PC-3 (cell line): ENCODE measurements at regions not wholly inside any gene's neighbourhood (a gene's known extent, or its start where the extent isn't known, plus 50 kb on each side); places are given as distances from the start of the nearest gene placed in this dataset.

Source experiments
- ATAC-seq: fragments of 200-7000 bp; cut with Tn5 transposase; 2 replicates; pipeline ENCODE4 v1.9.1; 2020; ENCODE audit warnings: mild to moderate bottlenecking, moderate library complexity
- BruUV-seq: library from RNA; stranded (reverse); fragments of 400-500 nt; replicated peaks from 2 replicates; lab custom pipeline; 2021; lab: Mats Ljungman, UMichigan
- CTCF ChIA-PET: fragments of 300-600 bp; sonication (Branson Sonifier 250); formaldehyde crosslinking; loops from one replicate; lab custom pipeline; 2022; ENCODE audit warnings: antibody characterized with exemption; lab: Charles Lee
- POLR2A ChIA-PET: fragments of 300-600 bp; sonication (Branson Sonifier 250); formaldehyde crosslinking; loops from one replicate; lab custom pipeline; 2022; ENCODE audit warnings: antibody characterized with exemption; ENCODE audit not compliant: unreplicated experiment; lab: Charles Lee
- DNase-seq: peaks from one replicate; pipeline ENCODE4 v3.0.0-alpha.2; 2015
- H2AFZ ChIP-seq: fragments of 300-600 bp; sonication (generic); 2 replicates; pipeline ENCODE4 v1.6.0; 2016; ENCODE audit warnings: antibody characterized with exemption, low read length
- H3F3A ChIP-seq: fragments of 300-600 bp; sonication (generic); one replicate; pipeline ENCODE4 v1.6.0; 2017; ENCODE audit warnings: antibody characterized with exemption, low read length, control low read depth, mild to moderate bottlenecking; ENCODE audit not compliant: unreplicated experiment
- H3K27ac ChIP-seq: fragments of 300-600 bp; sonication (generic); 2 replicates; pipeline ENCODE4 v1.5.1; 2016; ENCODE audit warnings: mild to moderate bottlenecking, low read length
- H3K27me3 ChIP-seq: fragments of 300-600 bp; sonication (generic); 2 replicates; pipeline ENCODE4 v1.6.1; 2016; ENCODE audit warnings: low read length, mixed read lengths
- H3K36me3 ChIP-seq: fragments of 300-600 bp; sonication (generic); 2 replicates; pipeline ENCODE4 v1.6.1; 2016; ENCODE audit warnings: low read depth, mixed run types, low read length, mixed read lengths
- H3K4me1 ChIP-seq: fragments of 300-600 bp; sonication (generic); 2 replicates; pipeline ENCODE4 v1.5.1; 2016; ENCODE audit warnings: low read length; ENCODE audit not compliant: insufficient read depth
- H3K4me2 ChIP-seq: fragments of 300-600 bp; sonication (generic); 2 replicates; pipeline ENCODE4 v1.6.0; 2016; ENCODE audit warnings: low read length
- H3K4me3 ChIP-seq: fragments of 300-600 bp; sonication (generic); 2 replicates; pipeline ENCODE4 v1.5.1; 2016; ENCODE audit warnings: mild to moderate bottlenecking, low read length, mixed read lengths
- H3K79me2 ChIP-seq: fragments of 300-600 bp; sonication (generic); 2 replicates; pipeline ENCODE4 v1.6.1; 2017; ENCODE audit warnings: low read length, mixed read lengths
- H3K9ac ChIP-seq: fragments of 300-600 bp; sonication (generic); 2 replicates; pipeline ENCODE4 v1.6.0; 2016; ENCODE audit warnings: mild to moderate bottlenecking, low read length
- H3K9me2 ChIP-seq: fragments of 300-600 bp; sonication (generic); replicated peaks from 2 replicates; pipeline ENCODE4 v1.6.1; 2016; ENCODE audit warnings: mixed run types, low read length, mixed read lengths
- H3K9me3 ChIP-seq: fragments of 300-600 bp; sonication (generic); 2 replicates; pipeline ENCODE4 v1.6.1; 2016; ENCODE audit warnings: low read length, mixed read lengths
- H4K20me1 ChIP-seq: fragments of 300-600 bp; sonication (generic); 2 replicates; pipeline ENCODE4 v1.6.1; 2016; ENCODE audit warnings: low read length, mixed read lengths
- EZH2 ChIP-seq: fragments of 300-600 bp; sonication (generic); IDR thresholded peaks from one replicate; pipeline ENCODE4 v1.6.1; 2017; ENCODE audit warnings: antibody characterized with exemption, mild to moderate bottlenecking, low read length; ENCODE audit not compliant: unreplicated experiment
- EZH2phosphoT487 ChIP-seq: fragments of 300-600 bp; sonication (generic); IDR thresholded peaks from 2 replicates; pipeline ENCODE4 v1.6.1; 2018; ENCODE audit warnings: mild to moderate bottlenecking, antibody characterized with exemption, low read length, borderline replicate concordance
- intact Hi-C: fragments of 100-400 bp; cut with micrococcal nuclease; formaldehyde crosslinking; loops from 2 replicates; pipeline ENCODE4 v1.9.0; 2023
- TF ChIP-seq, protein P1 (sequence below): fragments of 300-600 bp; sonication (generic); conservative IDR thresholded peaks from 2 replicates; pipeline ENCODE4 v1.5.1; 2017; ENCODE audit warnings: antibody characterized with exemption, low read depth, mild to moderate bottlenecking, low read length

DNA sequence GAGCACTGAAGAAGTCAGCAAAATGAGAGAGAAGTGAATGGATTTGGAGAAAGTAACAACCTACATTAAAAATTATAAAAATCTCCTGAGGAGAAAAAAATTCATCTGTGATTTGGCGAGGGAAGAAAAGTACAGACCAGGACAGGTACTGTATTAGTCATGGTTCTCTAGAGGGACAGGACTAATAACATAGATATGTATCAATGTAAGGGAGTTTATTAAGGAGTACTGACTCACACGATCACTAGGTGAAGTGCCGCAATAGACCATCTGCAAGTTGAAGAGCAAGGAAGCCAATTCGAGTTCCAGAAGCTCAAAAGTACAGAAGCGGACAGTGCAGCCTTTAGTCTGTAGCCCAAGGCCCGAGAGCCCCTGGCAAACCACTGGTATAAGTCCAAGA, 1004.4 kb upstream of the ALCAM start:
- POLR2A ChIA-PET = no interaction called here
- H3F3A ChIP-seq = peaks cover 6% of the 10 kb centered on the region
- no peak overlapping the region for H3K27ac ChIP-seq
- H3K36me3 ChIP-seq = peaks cover 34% of the 10 kb centered on the region
- no peaks in the 10 kb centered on the region for H3K9me3 ChIP-seq
- no peak overlapping the region for H3K9ac ChIP-seq
- no peak for TF ChIP-seq EZH2phosphoT487
- TF ChIP-seq EZH2 = no peak
- TF ChIP-seq, protein P1, sequence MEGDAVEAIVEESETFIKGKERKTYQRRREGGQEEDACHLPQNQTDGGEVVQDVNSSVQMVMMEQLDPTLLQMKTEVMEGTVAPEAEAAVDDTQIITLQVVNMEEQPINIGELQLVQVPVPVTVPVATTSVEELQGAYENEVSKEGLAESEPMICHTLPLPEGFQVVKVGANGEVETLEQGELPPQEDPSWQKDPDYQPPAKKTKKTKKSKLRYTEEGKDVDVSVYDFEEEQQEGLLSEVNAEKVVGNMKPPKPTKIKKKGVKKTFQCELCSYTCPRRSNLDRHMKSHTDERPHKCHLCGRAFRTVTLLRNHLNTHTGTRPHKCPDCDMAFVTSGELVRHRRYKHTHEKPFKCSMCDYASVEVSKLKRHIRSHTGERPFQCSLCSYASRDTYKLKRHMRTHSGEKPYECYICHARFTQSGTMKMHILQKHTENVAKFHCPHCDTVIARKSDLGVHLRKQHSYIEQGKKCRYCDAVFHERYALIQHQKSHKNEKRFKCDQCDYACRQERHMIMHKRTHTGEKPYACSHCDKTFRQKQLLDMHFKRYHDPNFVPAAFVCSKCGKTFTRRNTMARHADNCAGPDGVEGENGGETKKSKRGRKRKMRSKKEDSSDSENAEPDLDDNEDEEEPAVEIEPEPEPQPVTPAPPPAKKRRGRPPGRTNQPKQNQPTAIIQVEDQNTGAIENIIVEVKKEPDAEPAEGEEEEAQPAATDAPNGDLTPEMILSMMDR = no peak
- no TSS peak for BruUV-seq
- 0 out of 2 replicates have a peak, but pooled peaks cover 5% of the 10 kb centered on the region for H4K20me1 ChIP-seq
- H3K4me1 ChIP-seq = peaks cover 17% of the 10 kb centered on the region
- no peak; the same call in 1 of the 2 replicates for ATAC-seq
- peak; percentile 51 for DNase-seq
- H3K79me2 ChIP-seq = peaks cover 38% of the 10 kb centered on the region
- CTCF ChIA-PET = no interaction called here
- no peak overlapping the region for H3K4me2 ChIP-seq
- no peaks in the 10 kb centered on the region for H3K9me2 ChIP-seq
- H3K27me3 ChIP-seq = no peaks in the 10 kb centered on the region
- no peak overlapping the region for H3K4me3 ChIP-seq
- intact Hi-C loops = no loop called here
- no peak overlapping the region for H2AFZ ChIP-seq

- peaks cover 56% of the 10 kb centered on the region for H3K79me2 ChIP-seq
- H4K20me1 ChIP-seq = no peaks in the 10 kb centered on the region
- ATAC-seq (no peak), DNase-seq (no peak)
- H3F3A ChIP-seq = peaks cover 2% of the 10 kb centered on the region
- CTCF ChIA-PET = no interaction called here
- H3K4me1 ChIP-seq = peaks cover 10% of the 10 kb centered on the region; the same call in 1 of the 2 replicates
- peaks cover 10% of the 10 kb centered on the region for H3K36me3 ChIP-seq
- H3K27ac ChIP-seq = no peak overlapping the region
- no peaks in the 10 kb centered on the region for H3K9me2 ChIP-seq
- TF ChIP-seq EZH2 (no peak), EZH2phosphoT487 (no peak)
- TF ChIP-seq, protein P1 = no peak
- POLR2A ChIA-PET = no interaction called here
- H2AFZ ChIP-seq = no peak overlapping the region
- H3K4me2 ChIP-seq = no peak overlapping the region
- intact Hi-C loops = no loop called here
- no peak overlapping the region for H3K4me3 ChIP-seq
- H3K9ac ChIP-seq = no peak overlapping the region
- H3K27me3 ChIP-seq = no peaks in the 10 kb centered on the region
- BruUV-seq = no TSS peak
- H3K9me3 ChIP-seq = no peaks in the 10 kb centered on the region
Measured at GRCh38 chr3:104367000-104367399, 999.7 kb upstream of the ALCAM start.

- H4K20me1 ChIP-seq = no peaks in the 10 kb centered on the region
- H3K27ac ChIP-seq = no peak overlapping the region; the same call in 1 of the 2 replicates
- intact Hi-C loops = no loop called here
- DNase-seq (no peak), ATAC-seq (peak; percentile 19; the same call in 1 of the 2 replicates)
- TF ChIP-seq EZH2phosphoT487 = no peak
- TF ChIP-seq, protein P1 = no peak
- no peak for TF ChIP-seq EZH2
- no peak overlapping the region for H3K4me2 ChIP-seq
- H3K9me2 ChIP-seq = no peaks in the 10 kb centered on the region
- no peaks in the 10 kb centered on the region for H3K4me1 ChIP-seq
- POLR2A ChIA-PET = no interaction called here
- CTCF ChIA-PET = no interaction called here
- no peak overlapping the region for H2AFZ ChIP-seq
- no peaks in the 10 kb centered on the region for H3K27me3 ChIP-seq
- peaks cover 4% of the 10 kb centered on the region for H3F3A ChIP-seq
- H3K79me2 ChIP-seq = peaks cover 53% of the 10 kb centered on the region
- H3K36me3 ChIP-seq = no peaks in the 10 kb centered on the region
- no TSS peak for BruUV-seq
- H3K9me3 ChIP-seq = no peaks in the 10 kb centered on the region
- H3K9ac ChIP-seq = no peak overlapping the region
- no peak overlapping the region for H3K4me3 ChIP-seq
Measured at GRCh38 chr3:104368760-104369159, 997.9 kb upstream of the ALCAM start.
